HG02973 (cell line): ENCODE measurements at regions not wholly inside any gene's neighbourhood (a gene's known extent, or its start where the extent isn't known, plus 50 kb on each side); places are given as distances from the start of the nearest gene placed in this dataset.
"Not testable (repeated sequence)": the region's sequence is repeated elsewhere in the genome, so short reads cannot be mapped to it uniquely, and the experiment has no call there.

ENCODE experiments used
- ATAC-seq: cut with Tn5 transposase; IDR thresholded peaks from one replicate; pipeline ENCODE4 v1.9.1; 2021; ENCODE audit warnings: moderate library complexity; ENCODE audit not compliant: unreplicated experiment

DNA sequence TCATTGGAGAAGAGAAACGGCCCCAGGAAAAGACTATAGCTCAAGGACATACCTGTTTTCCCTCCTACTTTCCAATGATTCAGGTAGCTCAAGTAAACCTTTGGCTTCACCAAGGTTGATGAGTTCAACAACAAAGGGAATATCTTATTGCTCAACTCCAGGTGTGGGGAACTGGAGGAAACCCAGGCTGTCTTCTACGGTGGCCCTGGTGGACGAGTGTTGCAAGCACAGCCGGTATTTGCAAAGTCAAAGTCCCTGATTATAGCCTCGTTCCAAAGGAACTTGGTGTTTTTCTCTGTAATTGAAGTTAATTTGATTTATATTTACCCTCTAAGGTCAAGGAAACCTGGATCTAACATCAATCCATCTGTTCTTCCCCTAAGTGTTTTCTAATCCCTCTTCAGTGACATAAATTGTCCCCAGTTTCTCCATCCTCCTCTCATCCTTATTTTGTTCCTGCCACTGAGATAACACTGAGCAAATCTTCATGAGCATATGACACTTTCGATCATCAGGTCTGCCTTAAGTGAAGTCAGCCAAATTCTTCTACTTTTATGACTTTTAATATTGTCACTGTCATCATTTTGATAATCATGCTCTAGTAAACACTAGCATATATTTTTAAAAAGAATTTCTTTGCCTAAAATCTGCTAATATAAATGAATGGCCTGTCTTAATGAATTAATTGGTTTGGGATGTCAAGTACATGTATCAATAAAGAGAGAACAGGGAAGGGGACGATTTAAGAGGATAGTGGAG is 174.6 kb upstream of the TBX3 start:
- no peak for ATAC-seq

DNA sequence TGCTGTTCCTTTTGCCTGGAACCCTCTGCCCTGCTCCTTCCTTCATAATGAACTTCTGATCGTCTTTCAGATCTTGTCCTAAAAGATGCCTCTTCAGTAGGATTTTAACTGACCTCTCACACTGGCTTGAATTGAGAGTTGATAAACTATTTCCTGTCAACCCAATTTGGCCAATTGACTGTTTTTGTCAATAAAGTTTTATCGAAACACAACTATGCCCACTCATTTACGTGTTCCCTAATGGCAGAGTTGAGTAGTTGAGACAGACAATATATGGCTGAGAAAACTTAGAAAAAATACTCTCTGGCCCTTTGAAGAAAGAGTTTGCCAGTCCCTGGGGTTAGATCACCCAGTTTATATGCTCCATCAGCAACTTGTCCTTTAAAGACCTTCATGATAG is 171.7 kb upstream of the TBX3 start:
- no peak for ATAC-seq

- no peak for ATAC-seq
Measured at GRCh38 chr12:114852976-114853529, 169.1 kb upstream of the TBX3 start.

- no peak for ATAC-seq
Measured at GRCh38 chr12:114851981-114852380, 168.0 kb upstream of the TBX3 start.

- ATAC-seq: no peak
Measured at GRCh38 chr12:114850661-114851275, 166.8 kb upstream of the TBX3 start.

GRCh38 chr12:114848666-114849065 is 164.7 kb upstream of the TBX3 start:
- no peak for ATAC-seq

- ATAC-seq: no peak
Measured at GRCh38 chr12:114847441-114848035, 163.6 kb upstream of the TBX3 start.

DNA sequence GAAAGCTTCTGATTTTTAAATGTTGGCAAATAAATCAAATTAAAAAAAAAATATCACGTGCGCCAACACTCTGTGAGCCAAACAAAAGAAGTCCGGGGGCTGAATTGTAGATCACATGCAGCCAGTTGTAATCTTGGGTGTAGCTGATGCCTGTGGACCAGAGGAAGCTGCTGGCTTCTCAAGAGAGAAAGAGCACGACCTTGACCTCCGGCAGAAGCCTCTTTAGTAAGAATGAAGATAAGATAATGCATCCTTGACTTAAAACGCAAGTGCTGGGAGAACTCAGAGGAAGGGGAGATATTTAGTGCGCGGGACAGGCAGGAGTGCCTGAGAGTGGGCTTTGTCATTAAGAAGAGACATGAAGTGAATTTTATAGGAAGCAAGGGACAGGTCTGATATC is 162.8 kb upstream of the TBX3 start:
- no peak for ATAC-seq

GRCh38 chr12:114841557-114842251 is 157.7 kb upstream of the TBX3 start:
- ATAC-seq: no peak

- ATAC-seq: no peak
Measured at GRCh38 chr12:114838480-114838879, 154.5 kb upstream of the TBX3 start.

DNA sequence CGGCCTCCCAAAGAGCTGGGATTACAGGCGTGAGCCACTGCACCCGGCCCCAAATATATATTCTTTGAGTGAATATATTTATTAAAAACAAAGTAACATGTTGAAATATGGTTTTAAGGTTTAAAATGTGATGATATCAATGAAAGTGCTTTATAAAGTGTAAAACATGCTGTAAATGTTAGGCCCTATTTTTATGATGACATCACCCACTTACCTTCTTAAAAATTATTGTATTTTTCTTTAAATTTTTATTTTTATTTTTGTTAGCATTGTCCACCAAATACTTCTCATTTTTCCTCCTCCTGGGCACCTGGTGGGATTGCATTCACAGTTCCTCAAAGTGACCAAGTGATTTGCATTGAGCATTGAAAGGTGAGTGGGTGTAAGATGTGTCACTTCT is 152.6 kb upstream of the TBX3 start:
- no peak for ATAC-seq

DNA sequence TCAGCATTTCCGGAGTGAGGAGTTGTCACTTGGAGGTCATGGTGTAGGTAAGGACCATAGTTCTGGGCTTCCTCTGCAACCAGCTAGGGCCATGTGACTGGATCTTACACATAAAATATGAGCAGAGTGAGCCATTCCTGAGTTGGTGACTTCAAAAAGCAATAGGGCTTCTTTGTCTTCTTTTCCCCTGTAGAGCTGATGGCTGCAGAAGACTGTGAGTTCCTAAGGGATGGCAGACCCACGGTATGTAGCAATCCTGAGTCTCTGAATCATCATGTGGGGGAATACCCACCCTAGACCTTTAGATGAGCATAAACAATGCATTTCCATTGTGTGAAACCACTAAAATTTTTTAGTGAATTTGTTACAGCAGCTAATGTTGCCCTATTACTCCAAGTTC is 151.1 kb upstream of the TBX3 start:
- no peak for ATAC-seq

DNA sequence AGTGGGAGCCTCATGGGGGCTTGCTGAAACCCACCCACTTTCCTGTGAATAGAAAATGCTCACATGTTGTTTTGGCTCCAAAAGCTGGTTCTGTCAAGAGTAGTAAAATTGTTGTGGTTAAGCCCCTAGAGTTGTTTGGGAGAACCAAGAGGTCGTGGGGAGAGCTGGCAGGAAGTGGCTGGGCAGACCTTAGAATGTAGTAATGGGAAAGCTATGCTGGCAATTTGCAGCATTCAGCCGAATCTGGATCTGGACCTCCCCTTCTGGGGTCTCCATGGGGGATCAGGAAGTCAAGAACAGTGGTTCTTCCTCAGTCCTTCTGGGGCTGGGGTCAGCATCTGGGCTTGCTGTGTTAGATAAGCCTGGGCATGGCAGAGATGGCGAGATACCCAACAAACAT is 150.6 kb upstream of the TBX3 start:
- no peak for ATAC-seq

GRCh38 chr12:114829833-114830232 is 145.9 kb upstream of the TBX3 start:
- ATAC-seq: no peak

- ATAC-seq: not testable (repeated sequence)
Measured at GRCh38 chr12:114829244-114829643, 145.3 kb upstream of the TBX3 start.

DNA sequence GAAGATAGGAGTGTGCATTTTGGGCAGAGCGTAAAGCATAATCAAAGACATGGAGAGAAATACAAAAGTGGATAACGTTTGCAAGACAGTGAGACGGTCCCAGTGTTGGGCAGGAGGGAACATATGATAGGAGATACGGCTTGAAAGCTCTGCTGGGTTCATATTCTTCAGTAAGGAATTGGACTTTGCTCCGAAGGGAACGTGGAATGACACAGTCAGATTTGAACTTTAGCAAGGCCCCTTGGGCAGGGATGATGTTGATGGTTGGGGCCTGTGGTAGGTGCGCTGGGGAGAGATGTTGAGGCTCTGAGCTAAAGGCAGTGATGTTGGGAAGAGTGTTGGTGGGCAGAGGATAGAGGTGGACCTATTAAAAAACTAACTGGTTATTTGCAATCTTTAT is 143.5 kb upstream of the TBX3 start:
- no peak for ATAC-seq

DNA sequence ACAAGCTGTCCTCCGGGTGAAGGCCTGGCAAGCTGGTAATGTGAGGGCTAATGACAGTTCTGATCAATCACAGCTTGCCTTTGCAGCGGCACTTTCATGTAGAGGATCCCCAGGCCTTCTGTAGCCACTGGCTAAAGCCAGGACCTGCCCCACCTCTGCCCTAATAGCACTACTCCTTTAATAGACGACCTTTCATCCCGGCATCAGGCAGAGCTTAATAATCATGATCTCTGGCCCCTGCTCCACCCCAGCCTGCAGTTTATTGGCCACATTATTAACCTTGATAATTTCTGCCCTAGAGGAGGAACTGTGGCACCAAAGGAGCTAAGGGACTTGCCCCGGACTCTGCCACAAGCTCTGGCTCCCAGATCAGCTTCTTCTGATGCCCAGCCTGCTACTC is 142.3 kb upstream of the TBX3 start:
- ATAC-seq: no peak

DNA sequence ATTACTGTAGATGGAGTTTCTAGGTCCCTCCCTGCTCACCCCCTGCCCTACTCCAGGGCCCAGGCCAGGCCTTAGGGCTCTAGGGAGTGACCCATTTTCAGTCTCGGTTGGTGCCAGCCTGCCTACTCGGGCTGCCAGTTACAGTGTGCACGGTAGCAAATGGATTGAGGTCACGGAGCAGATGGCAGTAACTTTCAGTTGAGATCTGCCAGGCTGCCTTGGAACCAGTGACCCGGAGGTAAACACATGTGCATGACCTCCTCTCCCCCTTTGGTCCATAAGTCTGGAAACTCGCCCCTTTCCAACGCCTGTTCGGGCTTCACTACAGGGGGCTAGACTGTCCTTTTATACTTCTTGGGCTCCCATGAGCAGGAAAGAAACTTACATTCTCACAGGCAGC is 139.7 kb upstream of the TBX3 start:
- no peak for ATAC-seq

- no peak for ATAC-seq
Measured at GRCh38 chr12:114821570-114821969, 137.6 kb upstream of the TBX3 start.

DNA sequence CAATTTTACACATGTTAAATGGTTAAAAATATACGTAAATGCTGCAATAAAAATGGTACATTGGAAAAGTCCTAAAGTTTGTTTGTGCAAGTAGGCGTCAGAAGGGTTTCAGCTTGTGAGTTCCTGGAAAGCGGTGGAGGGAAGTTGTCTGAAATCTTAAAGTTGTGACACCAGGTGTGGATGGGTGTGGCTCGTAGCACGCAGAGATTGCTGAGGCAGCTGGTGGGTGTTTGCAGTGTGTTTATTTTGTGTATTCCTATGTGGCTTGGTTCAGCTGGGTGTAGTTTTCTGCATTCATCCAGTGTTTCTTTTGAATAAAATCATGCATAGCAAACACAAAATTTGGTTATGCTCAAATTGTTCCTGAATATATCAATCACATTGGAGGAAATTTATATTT is 136.8 kb upstream of the TBX3 start:
- no peak for ATAC-seq

DNA sequence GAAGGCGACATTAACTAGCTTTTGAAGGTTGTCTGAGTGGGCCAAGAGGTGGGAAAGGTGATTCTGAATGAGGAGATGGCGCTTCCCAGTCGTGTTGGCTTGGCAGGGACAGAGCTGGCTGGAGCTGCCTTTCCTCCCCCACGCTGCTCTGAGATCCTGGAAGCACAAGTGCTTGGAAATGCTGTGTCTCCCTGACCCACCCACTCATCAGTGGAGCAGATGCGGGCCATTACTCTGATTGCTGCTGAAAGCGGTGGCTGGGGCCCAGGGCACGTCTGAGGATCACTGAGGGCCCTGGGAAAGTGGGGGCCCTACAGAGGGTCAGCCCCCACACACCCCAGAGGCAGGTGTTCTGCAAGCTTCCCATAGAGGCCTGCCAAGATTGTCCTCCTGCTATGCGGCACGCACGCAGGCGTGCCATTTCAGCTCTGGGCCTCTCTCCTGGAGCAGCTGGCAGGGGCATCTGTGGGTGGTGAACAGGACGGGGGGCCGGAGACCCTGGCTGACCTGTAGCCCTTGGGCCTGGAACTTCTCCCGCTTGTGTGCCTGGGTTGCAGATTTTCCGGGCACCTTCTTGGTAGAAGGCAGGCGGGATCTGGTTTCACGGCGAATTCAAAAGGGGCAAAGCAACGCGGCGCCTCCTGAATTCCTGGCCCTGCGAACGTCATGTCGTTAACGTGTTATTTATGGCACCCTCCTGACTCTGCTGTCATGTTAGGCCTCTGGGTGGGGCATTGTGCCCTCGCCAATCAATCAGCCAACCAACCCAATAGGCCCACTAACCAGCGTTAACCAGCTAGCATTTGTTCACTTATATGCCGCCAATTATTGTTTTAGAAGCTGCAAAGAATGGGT is 133.8 kb upstream of the TBX3 start:
- ATAC-seq: no peak
